T-cell (primary cell): ENCODE measurements at regions not wholly inside any gene's neighbourhood (a gene's known extent, or its start where the extent isn't known, plus 50 kb on each side); places are given as distances from the start of the nearest gene placed in this dataset.

ENCODE experiments used
- ATAC-seq, 4 experiments: fragments of 200-7000 bp in 3 of 4; fragments of 150-1000 bp in 1 of 4; cut with Tn5 transposase; replicated peaks in 1 of 4; 1 replicate in 3 of 4; 2 replicates in 1 of 4; pipeline ENCODE4 v1.10.0; 2021; ENCODE audit warnings: moderate library complexity in 3 of 4, mild to moderate bottlenecking in 2 of 4, moderate number of reproducible peaks in 1 of 4
- CTCF ChIA-PET, 2 donors: fragments of 300-600 bp; sonication (Branson Sonifier 250); formaldehyde crosslinking; loops; one replicate each; lab custom pipeline; 2022; ENCODE audit warnings: antibody characterized with exemption in 2 of 2; lab: Charles Lee
- POLR2A ChIA-PET, 2 donors: fragments of 300-600 bp; sonication (Branson Sonifier 250); formaldehyde crosslinking; loops; one replicate each; lab custom pipeline; 2022; ENCODE audit warnings: antibody characterized with exemption in 2 of 2; lab: Charles Lee
- DNase-seq, 35 experiments: peaks; one replicate each; pipeline versions ENCODE4 v3.0.0 to v3.0.0-alpha.2; 2013 to 2023
- H3K27ac ChIP-seq: one replicate; pipeline ENCODE4 v1.5.1; 2013; ENCODE audit warnings: low read length
- H3K27me3 ChIP-seq, 2 experiments: replicated peaks in 1 of 2; 1 replicate in 1 of 2; 2 replicates in 1 of 2; pipeline versions ENCODE4 v1.6.1 to v1.7.0; 2013; ENCODE audit warnings: low read length in 1 of 2, mixed read lengths in 1 of 2; ENCODE audit not compliant: control insufficient read depth in 2 of 2, insufficient read depth in 2 of 2; ENCODE audit errors: extremely low read depth in 1 of 2
- H3K36me3 ChIP-seq, 2 donors: 1 replicate in 1 of 2; 2 replicates in 1 of 2; pipeline versions ENCODE4 v1.6.1 to v1.7.0; 2013; ENCODE audit warnings: low read length in 1 of 2; ENCODE audit not compliant: control insufficient read depth in 2 of 2, insufficient read depth in 1 of 2; ENCODE audit errors: extremely low read depth in 1 of 2
- H3K4me1 ChIP-seq, 2 experiments: 1 replicate in 1 of 2; 2 replicates in 1 of 2; pipeline versions ENCODE4 v1.6.1 to v1.7.0; 2013; ENCODE audit warnings: low read length in 2 of 2, mixed read lengths in 1 of 2; ENCODE audit not compliant: insufficient read depth in 2 of 2, control insufficient read depth in 1 of 2; ENCODE audit errors: extremely low read depth in 1 of 2
- H3K4me3 ChIP-seq, 2 donors: 1 replicate in 1 of 2; 2 replicates in 1 of 2; pipeline versions ENCODE4 v1.5.1 to v1.7.0; 2013; ENCODE audit warnings: mild to moderate bottlenecking in 2 of 2, low read length in 1 of 2, moderate library complexity in 1 of 2; ENCODE audit not compliant: control insufficient read depth in 1 of 2; ENCODE audit errors: extremely low read depth in 1 of 2
- H3K9me3 ChIP-seq: 2 replicates; pipeline ENCODE4 v1.7.0; 2013
- H3K27ac Mint-ChIP-seq, 2 donors: one replicate each; pipeline ENCODE4 v1.8.0; 2020 to 2021; ENCODE audit warnings: mild to moderate bottlenecking in 2 of 2, mixed read lengths in 2 of 2
- H3K27me3 Mint-ChIP-seq, 2 donors: one replicate each; pipeline ENCODE4 v1.8.0; 2021 to 2022; ENCODE audit warnings: mixed read lengths in 2 of 2
- H3K36me3 Mint-ChIP-seq: one replicate; pipeline ENCODE4 v1.8.0; 2021; ENCODE audit warnings: mixed read lengths
- H3K4me1 Mint-ChIP-seq, 3 donors: one replicate each; pipeline ENCODE4 v1.8.0; 2020 to 2022; ENCODE audit warnings: mixed read lengths in 3 of 3, mild to moderate bottlenecking in 1 of 3
- H3K4me3 Mint-ChIP-seq, 3 donors: one replicate each; pipeline ENCODE4 v1.8.0; 2020 to 2022; ENCODE audit warnings: mild to moderate bottlenecking in 3 of 3, mixed read lengths in 3 of 3, moderate library complexity in 3 of 3
- H3K9me3 Mint-ChIP-seq, 3 donors: one replicate each; pipeline ENCODE4 v1.8.0; 2020 to 2022; ENCODE audit warnings: mixed read lengths in 3 of 3
- WGBS: methylation state at CpG from one replicate; pipeline ENCODE4 v1.1.5; 2013; ENCODE audit warnings: missing lambda C conversion rate; ENCODE audit not compliant: insufficient coverage; 5-methylcytosine and 5-hydroxymethylcytosine counted together

DNA sequence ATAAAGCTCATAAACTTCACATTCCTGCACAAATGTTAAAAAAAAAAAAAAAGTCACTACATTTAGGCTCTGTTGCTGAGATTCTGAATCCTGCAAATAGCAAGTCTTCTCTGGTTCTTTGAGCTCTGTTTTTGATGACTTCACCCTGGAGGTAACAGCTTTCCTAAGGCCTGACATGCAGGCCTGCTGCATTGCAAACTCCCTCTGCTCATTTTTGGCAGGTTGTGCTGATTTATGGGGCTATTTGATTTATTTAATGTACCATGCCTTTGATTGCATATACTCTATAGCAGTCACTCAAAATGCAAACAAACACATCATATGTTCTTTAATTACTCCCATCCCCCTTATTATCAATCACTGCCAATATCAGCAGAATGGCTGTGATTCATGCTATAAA is 416.1 kb upstream of the IZUMO3 start:
- ATAC-seq, result no peak
- DNase-seq, result no peak
- Mint-ChIP-seq H3K4me3 (no peak overlapping the region), H3K27me3 (no peaks in the 10 kb centered on the region), H3K9me3 (peaks cover 22 to 27% (median 23%) of the 10 kb centered on the region in 3 donors), H3K4me1 (no peaks in the 10 kb centered on the region), H3K36me3 (no peaks in the 10 kb centered on the region), H3K27ac (no peak overlapping the region)
- H3K4me3 ChIP-seq, result no peak overlapping the region
- ChIA-PET POLR2A (interaction anchor here in 1 of 2 donors (0.7 kb wide), 1 partner anchor 108 kb away, joined by 3 read pairs; no protein-coding TSS in a partner anchor), CTCF (no interaction called here)
- no peaks in the 10 kb centered on the region for H3K4me1 ChIP-seq
- no peaks in the 10 kb centered on the region for H3K27me3 ChIP-seq
- no peak overlapping the region for H3K27ac ChIP-seq
- H3K36me3 ChIP-seq, result no peaks in the 10 kb centered on the region
- peaks cover 1% of the 10 kb centered on the region for H3K9me3 ChIP-seq

- Mint-ChIP-seq H3K36me3 (no peaks in the 10 kb centered on the region), H3K27ac (no peak overlapping the region), H3K4me1 (no peaks in the 10 kb centered on the region), H3K4me3 (no peak overlapping the region), H3K9me3 (peaks cover 8 to 31% (median 17%) of the 10 kb centered on the region in 3 donors), H3K27me3 (no peaks in the 10 kb centered on the region)
- no CpG with 5 or more reads among the region's 1 CpG for WGBS
- no peaks in the 10 kb centered on the region for H3K4me1 ChIP-seq
- peaks cover 2% of the 10 kb centered on the region for H3K9me3 ChIP-seq
- ATAC-seq (no peak), DNase-seq (no peak)
- no peaks in the 10 kb centered on the region for H3K36me3 ChIP-seq
- H3K4me3 ChIP-seq, result no peak overlapping the region
- ChIA-PET POLR2A (no interaction called here), CTCF (no interaction called here)
- H3K27ac ChIP-seq, result no peak overlapping the region
- H3K27me3 ChIP-seq, result no peaks in the 10 kb centered on the region
Observed at GRCh38 chr9:24953070-24953469, 407.4 kb upstream of the IZUMO3 start.

DNA sequence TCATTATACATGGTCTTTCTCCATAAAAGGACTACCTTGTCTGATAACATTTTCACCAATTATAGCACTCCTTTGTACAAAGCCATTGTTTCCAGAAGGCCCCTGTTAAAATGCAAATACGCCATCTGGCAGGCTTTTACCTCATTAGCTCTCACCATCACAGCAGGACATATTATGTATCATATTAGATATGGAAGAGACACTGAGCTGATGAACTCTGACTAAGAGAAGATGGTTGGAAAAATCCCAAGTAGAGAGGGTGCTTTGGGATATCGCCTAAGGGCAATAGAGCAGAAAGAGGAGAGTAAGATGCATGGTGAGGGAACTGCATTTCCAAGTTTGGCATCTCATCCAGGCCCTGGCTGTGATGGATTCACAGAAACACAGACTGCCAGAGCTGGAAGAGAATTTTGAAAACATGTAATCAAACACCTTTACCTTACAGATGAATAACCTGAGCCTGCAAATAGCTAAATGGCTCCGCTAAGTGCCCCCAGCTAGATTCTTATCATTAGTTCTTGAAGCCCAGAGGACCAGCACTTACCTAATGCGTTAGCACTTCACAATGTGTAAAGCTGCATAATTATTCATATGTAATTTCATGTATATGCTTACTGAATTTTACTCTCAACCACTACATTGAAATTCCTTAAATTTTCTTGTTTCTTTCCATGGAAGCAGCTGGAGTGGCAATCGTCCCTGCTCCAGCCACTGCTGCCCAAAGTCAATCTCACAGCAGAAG is 393.6 kb upstream of the IZUMO3 start:
- H3K4me1 Mint-ChIP-seq, result no peaks in the 10 kb centered on the region
- no peaks in the 10 kb centered on the region for H3K27me3 Mint-ChIP-seq
- Histone ChIP-seq H3K36me3 (no peaks in the 10 kb centered on the region), H3K4me3 (no peak overlapping the region), H3K27ac (no peak overlapping the region), H3K4me1 (no peaks in the 10 kb centered on the region), H3K9me3 (no peaks in the 10 kb centered on the region), H3K27me3 (no peaks in the 10 kb centered on the region)
- H3K27ac Mint-ChIP-seq, result no peak overlapping the region
- POLR2A ChIA-PET, result interaction anchor here in 1 of 2 donors (0.5 kb wide), 1 partner anchor 47 kb away, joined by 3 read pairs; no protein-coding TSS in a partner anchor
- H3K36me3 Mint-ChIP-seq, result no peaks in the 10 kb centered on the region
- CTCF ChIA-PET, result no interaction called here
- WGBS, result 80% methylated on average over 1 of the region's 5 CpGs
- no peak for ATAC-seq
- peaks cover 10 to 28% (median 19%) of the 10 kb centered on the region in 3 donors for H3K9me3 Mint-ChIP-seq
- H3K4me3 Mint-ChIP-seq, result no peak overlapping the region
- no peak for DNase-seq

GRCh38 chr9:24936117-24936516 is 390.4 kb upstream of the IZUMO3 start:
- Mint-ChIP-seq H3K36me3 (no peaks in the 10 kb centered on the region), H3K4me3 (no peak overlapping the region), H3K27ac (no peak overlapping the region), H3K9me3 (peaks cover 3 to 29% (median 4%) of the 10 kb centered on the region in 3 donors), H3K4me1 (no peaks in the 10 kb centered on the region), H3K27me3 (no peaks in the 10 kb centered on the region)
- no peak overlapping the region for H3K27ac ChIP-seq
- no peak overlapping the region for H3K4me3 ChIP-seq
- no peaks in the 10 kb centered on the region for H3K4me1 ChIP-seq
- H3K36me3 ChIP-seq, result no peaks in the 10 kb centered on the region
- ATAC-seq (no peak), DNase-seq (no peak)
- POLR2A ChIA-PET, result no interaction called here
- H3K9me3 ChIP-seq, result peaks cover 6% of the 10 kb centered on the region
- no peaks in the 10 kb centered on the region for H3K27me3 ChIP-seq
- CTCF ChIA-PET, result no interaction called here
- no CpG with 5 or more reads among the region's 3 CpGs for WGBS

- ChIA-PET POLR2A (no interaction called here), CTCF (no interaction called here)
- Histone ChIP-seq H3K4me1 (no peaks in the 10 kb centered on the region), H3K36me3 (no peaks in the 10 kb centered on the region), H3K27me3 (no peaks in the 10 kb centered on the region), H3K9me3 (peaks cover 6% of the 10 kb centered on the region), H3K4me3 (no peak overlapping the region), H3K27ac (no peak overlapping the region)
- H3K4me1 Mint-ChIP-seq, result no peaks in the 10 kb centered on the region
- no peaks in the 10 kb centered on the region for H3K36me3 Mint-ChIP-seq
- no CpG with 5 or more reads among the region's 2 CpGs for WGBS
- H3K4me3 Mint-ChIP-seq, result no peak overlapping the region
- peaks cover 0 to 34% (median 9%) of the 10 kb centered on the region in 3 donors for H3K9me3 Mint-ChIP-seq
- H3K27ac Mint-ChIP-seq, result no peak overlapping the region
- ATAC-seq, result no peak
- H3K27me3 Mint-ChIP-seq, result no peaks in the 10 kb centered on the region
- DNase-seq, result no peak
Observed at GRCh38 chr9:24932785-24933184, 387.1 kb upstream of the IZUMO3 start.

DNA sequence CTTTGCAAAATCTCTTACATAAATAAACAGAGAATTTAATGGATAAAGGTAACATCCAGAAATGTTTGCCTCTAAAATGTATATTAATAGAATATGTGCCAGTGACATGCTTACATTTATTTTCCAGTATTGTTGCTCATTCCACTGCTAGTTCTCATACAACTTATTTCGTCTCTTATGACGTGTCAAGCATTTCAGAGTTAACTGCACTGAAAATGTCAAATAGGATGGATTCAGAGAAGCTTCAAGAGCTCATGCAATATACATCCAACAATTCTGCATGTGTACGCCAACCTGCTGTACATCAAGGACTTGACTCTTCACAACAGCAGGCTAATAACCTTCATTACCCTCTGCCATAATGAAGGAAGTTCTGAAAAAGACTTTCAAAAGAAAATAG is 386.2 kb upstream of the IZUMO3 start:
- peaks cover 6% of the 10 kb centered on the region for H3K9me3 ChIP-seq
- peaks cover 0 to 34% (median 9%) of the 10 kb centered on the region in 3 donors for H3K9me3 Mint-ChIP-seq
- H3K27me3 ChIP-seq, result no peaks in the 10 kb centered on the region
- POLR2A ChIA-PET, result no interaction called here
- H3K36me3 ChIP-seq, result no peaks in the 10 kb centered on the region
- no peaks in the 10 kb centered on the region for H3K27me3 Mint-ChIP-seq
- H3K4me1 Mint-ChIP-seq, result no peaks in the 10 kb centered on the region
- no peak overlapping the region for H3K4me3 ChIP-seq
- no peak overlapping the region for H3K27ac ChIP-seq
- H3K36me3 Mint-ChIP-seq, result no peaks in the 10 kb centered on the region
- no peak for DNase-seq
- no peak overlapping the region for H3K4me3 Mint-ChIP-seq
- no CpG with 5 or more reads among the region's 3 CpGs for WGBS
- no peak overlapping the region for H3K27ac Mint-ChIP-seq
- CTCF ChIA-PET, result interaction anchor here in 1 of 2 donors (0.7 kb wide), 1 partner anchor 9 kb away, joined by 3 read pairs; no protein-coding TSS in a partner anchor
- no peak for ATAC-seq
- no peaks in the 10 kb centered on the region for H3K4me1 ChIP-seq
